BLaER1 (cell line): ENCODE measurements at regions not wholly inside any gene's neighbourhood (a gene's known extent, or its start where the extent isn't known, plus 50 kb on each side); places are given as distances from the start of the nearest gene placed in this dataset.

Source experiments
- H3K27ac ChIP-seq: shearing (Covaris generic); formaldehyde crosslinking; 2 replicates; pipeline ENCODE4 v1.8.1; 2022
- H3K27me3 ChIP-seq: shearing (Covaris generic); formaldehyde crosslinking; 2 replicates; pipeline ENCODE4 v1.8.1; 2022
- H3K36me3 ChIP-seq: shearing (Covaris generic); formaldehyde crosslinking; 2 replicates; pipeline ENCODE4 v1.8.1; 2022
- H3K4me1 ChIP-seq: shearing (Covaris generic); formaldehyde crosslinking; 2 replicates; pipeline ENCODE4 v1.8.1; 2022
- H3K4me2 ChIP-seq: shearing (Covaris generic); formaldehyde crosslinking; 2 replicates; pipeline ENCODE4 v1.8.1; 2022
- H3K4me3 ChIP-seq: shearing (Covaris generic); formaldehyde crosslinking; 2 replicates; pipeline ENCODE4 v1.8.1; 2022
- H3K9ac ChIP-seq: shearing (Covaris generic); formaldehyde crosslinking; 2 replicates; pipeline ENCODE4 v1.8.1; 2022
- H3K9me3 ChIP-seq: shearing (Covaris generic); formaldehyde crosslinking; 2 replicates; pipeline ENCODE4 v1.8.1; 2022
- H4K20me1 ChIP-seq: shearing (Covaris generic); formaldehyde crosslinking; 2 replicates; pipeline ENCODE4 v1.8.1; 2022
- Cebpa-rat ChIP-seq: shearing (Covaris generic); IDR thresholded peaks from 2 replicates; pipeline ENCODE4 v1.8.1; 2022

DNA sequence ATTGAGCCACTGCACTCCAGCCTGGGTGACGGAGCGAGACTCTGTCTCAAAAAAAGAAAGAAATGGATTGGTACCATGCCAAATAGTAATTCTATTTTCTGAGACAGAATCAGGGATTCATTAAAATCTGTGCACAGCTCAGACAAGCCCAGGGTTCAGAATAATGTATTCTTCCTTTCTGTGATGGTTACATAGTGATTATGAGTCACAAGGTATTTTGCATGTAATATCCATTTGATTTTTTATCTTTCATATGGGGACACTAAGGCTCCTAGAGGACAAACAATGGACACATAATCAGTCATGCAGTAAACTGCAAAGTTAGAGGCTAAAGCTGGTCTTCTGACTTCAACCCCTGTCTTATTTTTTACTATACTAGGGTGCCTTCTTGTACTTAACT lies 156.8 kb upstream of the COL8A1 start:
- H3K36me3 ChIP-seq, result no peaks in the 10 kb centered on the region
- H3K27ac ChIP-seq, result no peak overlapping the region

DNA sequence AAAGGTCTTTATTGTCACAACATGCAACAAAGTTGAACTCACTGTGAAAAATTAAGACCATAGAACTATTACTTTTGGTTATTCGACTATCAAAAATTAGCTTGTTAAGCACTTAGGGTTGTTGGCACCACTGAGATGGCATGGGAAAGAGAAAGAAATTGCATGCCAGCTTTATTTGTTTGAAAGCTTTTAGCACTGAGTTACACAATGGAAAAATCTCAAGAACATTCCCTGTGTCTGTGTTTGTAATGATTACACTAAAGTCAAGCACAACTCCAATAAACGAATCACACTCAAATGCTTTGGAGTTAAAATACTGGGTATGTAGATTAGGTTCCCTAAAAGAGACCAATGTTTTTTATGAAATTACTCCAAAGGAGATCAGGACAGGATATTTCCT lies 158.6 kb upstream of the COL8A1 start:
- Histone ChIP-seq H3K4me1 (peaks cover 12% of the 10 kb centered on the region), H3K9ac (no peak overlapping the region), H3K27ac (no peak overlapping the region), H3K27me3 (no peaks in the 10 kb centered on the region), H3K4me3 (no peak overlapping the region), H3K9me3 (peaks cover 8% of the 10 kb centered on the region; the same call in 1 of the 2 replicates), H3K4me2 (no peak overlapping the region), H4K20me1 (no peaks in the 10 kb centered on the region), H3K36me3 (no peaks in the 10 kb centered on the region)
- no peak for TF ChIP-seq Cebpa-rat

More for the DNA sequence above, 156.8 kb upstream of the COL8A1 start:
- no peak overlapping the region for H3K4me3 ChIP-seq
- H3K9ac ChIP-seq, result no peak overlapping the region
- no peak overlapping the region for H3K4me2 ChIP-seq
- no peak for TF ChIP-seq Cebpa-rat
- H4K20me1 ChIP-seq, result no peaks in the 10 kb centered on the region
- peaks cover 29% of the 10 kb centered on the region for H3K4me1 ChIP-seq
- H3K9me3 ChIP-seq, result peaks cover 15% of the 10 kb centered on the region
- no peaks in the 10 kb centered on the region for H3K27me3 ChIP-seq

DNA sequence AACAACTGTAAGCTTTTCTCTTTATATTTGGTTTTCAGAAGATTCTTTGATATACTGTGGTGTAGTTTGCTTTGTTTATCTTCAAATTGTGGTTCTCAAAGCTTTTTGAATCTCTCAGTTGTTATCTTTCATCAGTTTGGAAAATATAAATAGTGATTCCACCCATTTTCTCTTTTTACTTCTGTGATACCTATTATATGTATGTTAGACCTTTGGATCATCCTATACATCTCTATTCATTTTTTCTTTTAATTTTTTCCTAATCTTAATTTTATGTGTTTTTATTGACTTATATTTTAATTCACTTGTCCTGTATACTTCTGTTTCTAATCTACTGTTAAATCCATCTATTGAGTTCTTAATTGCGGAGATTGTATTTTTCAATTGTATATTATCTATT lies 160.7 kb upstream of the COL8A1 start:
- TF ChIP-seq Cebpa-rat, result no peak
- Histone ChIP-seq H3K4me2 (no peak overlapping the region), H4K20me1 (no peaks in the 10 kb centered on the region), H3K4me1 (no peaks in the 10 kb centered on the region), H3K9ac (no peak overlapping the region), H3K27me3 (no peaks in the 10 kb centered on the region), H3K27ac (no peak overlapping the region), H3K4me3 (no peak overlapping the region), H3K36me3 (no peaks in the 10 kb centered on the region), H3K9me3 (peaks cover 8% of the 10 kb centered on the region; the same call in 1 of the 2 replicates)

GRCh38 chr3:99475229-99475628 lies 163.2 kb upstream of the COL8A1 start:
- Histone ChIP-seq H3K27ac (no peak overlapping the region), H3K4me2 (no peak overlapping the region), H3K4me1 (no peaks in the 10 kb centered on the region), H3K27me3 (no peaks in the 10 kb centered on the region), H3K4me3 (no peak overlapping the region), H3K36me3 (no peaks in the 10 kb centered on the region), H3K9ac (no peak overlapping the region), H3K9me3 (peaks cover 8% of the 10 kb centered on the region; the same call in 1 of the 2 replicates), H4K20me1 (no peaks in the 10 kb centered on the region)
- TF ChIP-seq Cebpa-rat, result no peak

DNA sequence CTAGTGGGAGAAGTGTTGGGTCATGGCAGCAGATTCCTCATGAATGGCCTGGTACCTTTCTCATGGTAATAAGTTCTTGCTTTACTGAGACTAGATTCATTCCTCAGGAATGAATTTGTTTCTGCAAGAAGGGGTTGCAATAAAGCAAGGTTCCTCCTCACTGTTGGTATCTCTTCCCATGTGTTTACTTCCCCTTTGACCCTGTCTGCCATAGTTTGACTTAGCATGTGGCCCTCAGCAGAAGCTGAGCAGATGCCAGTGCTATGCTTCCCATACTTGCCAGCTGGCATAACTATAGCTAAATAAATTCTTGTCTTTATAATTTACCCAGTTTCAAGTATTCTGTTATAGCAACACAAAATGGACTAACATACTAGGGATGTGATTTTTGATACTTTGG lies 163.6 kb upstream of the COL8A1 start:
- no peak for TF ChIP-seq Cebpa-rat
- H4K20me1 ChIP-seq, result no peaks in the 10 kb centered on the region
- H3K9ac ChIP-seq, result no peak overlapping the region
- H3K36me3 ChIP-seq, result no peaks in the 10 kb centered on the region
- no peak overlapping the region for H3K4me3 ChIP-seq
- H3K4me1 ChIP-seq, result no peaks in the 10 kb centered on the region
- no peak overlapping the region for H3K4me2 ChIP-seq
- H3K9me3 ChIP-seq, result peaks cover 8% of the 10 kb centered on the region; the same call in 1 of the 2 replicates
- H3K27ac ChIP-seq, result no peak overlapping the region
- no peaks in the 10 kb centered on the region for H3K27me3 ChIP-seq

- Histone ChIP-seq H3K9me3 (peaks cover 2% of the 10 kb centered on the region; the same call in 1 of the 2 replicates), H3K27me3 (no peaks in the 10 kb centered on the region), H3K4me2 (no peak overlapping the region), H3K9ac (no peak overlapping the region), H3K4me1 (no peaks in the 10 kb centered on the region), H3K4me3 (no peak overlapping the region), H4K20me1 (no peaks in the 10 kb centered on the region), H3K36me3 (no peaks in the 10 kb centered on the region), H3K27ac (no peak overlapping the region)
- no peak for TF ChIP-seq Cebpa-rat
Measured at GRCh38 chr3:99473321-99473751, 165.1 kb upstream of the COL8A1 start.

DNA sequence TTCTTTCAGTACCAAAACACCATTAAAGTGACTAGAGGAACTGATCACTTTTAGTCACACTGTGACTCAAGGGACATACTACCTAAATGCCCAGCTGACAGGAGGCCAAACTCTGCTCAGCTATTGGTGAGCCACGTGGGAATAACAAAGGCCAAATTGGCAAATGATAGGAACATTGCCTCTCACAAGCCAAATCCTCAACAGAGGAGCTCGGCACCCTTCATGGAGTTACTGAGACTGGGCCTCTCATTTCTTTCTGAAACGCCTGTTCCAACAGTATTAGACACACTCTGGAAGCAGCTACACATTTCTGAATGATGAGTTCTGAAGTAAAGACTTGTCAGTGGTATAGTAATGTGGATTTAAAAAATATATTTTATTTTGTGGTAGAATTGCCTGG lies 166.0 kb upstream of the COL8A1 start:
- Histone ChIP-seq H3K4me1 (no peaks in the 10 kb centered on the region), H3K4me2 (no peak overlapping the region), H4K20me1 (no peaks in the 10 kb centered on the region), H3K36me3 (no peaks in the 10 kb centered on the region), H3K9me3 (no peaks in the 10 kb centered on the region), H3K4me3 (no peak overlapping the region), H3K9ac (no peak overlapping the region), H3K27me3 (no peaks in the 10 kb centered on the region), H3K27ac (no peak overlapping the region)
- no peak for TF ChIP-seq Cebpa-rat

DNA sequence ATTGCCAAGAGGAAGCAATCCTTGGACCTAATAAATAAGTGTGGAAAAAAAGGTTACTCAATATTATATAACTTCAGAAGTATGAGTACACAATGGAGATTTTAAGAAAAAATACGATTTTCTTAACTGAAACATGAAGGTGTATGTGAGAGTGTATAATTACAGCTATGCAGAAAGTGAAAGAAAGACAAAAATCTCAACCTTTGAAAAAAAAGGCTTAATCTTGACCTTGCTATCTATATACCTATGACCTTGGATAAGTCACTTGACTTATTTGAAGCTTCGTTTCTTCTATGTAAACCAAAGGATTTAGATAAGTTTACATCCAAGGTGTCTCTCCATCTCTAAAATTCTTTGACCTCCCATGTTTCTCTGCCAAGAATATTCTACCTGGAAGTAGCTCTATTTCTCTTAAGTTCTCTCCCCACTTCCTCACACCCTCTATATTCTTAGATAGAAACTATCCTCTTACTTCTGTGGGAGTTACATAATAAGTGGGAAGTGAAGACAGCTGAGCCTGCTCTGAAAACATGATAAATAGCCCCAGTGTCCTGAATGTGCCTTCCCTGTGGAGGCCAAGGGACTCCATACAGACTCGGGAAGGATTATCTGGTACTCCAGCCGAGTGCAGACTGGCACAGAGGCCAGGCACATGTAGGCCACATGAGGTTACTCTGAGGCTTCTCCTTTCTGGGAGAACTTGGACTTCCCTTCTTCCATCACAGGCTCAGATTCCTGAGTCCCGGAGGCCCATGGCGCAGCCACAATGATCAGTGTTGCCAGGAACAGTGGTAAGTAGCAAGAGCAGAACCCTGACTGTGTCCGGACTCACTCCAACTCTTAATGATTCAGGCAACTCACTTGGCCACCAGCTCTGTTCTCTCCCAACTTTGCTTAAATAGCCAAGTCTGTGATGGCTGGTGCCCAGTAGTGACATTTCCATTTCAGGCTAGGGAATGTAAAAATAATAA lies 166.8 kb upstream of the COL8A1 start:
- TF ChIP-seq Cebpa-rat, result no peak
- no peak overlapping the region for H3K27ac ChIP-seq

GRCh38 chr3:99470841-99471240 lies 167.6 kb upstream of the COL8A1 start:
- H3K36me3 ChIP-seq, result no peaks in the 10 kb centered on the region
- no peak overlapping the region for H3K27ac ChIP-seq
- no peak overlapping the region for H3K9ac ChIP-seq
- H3K9me3 ChIP-seq, result no peaks in the 10 kb centered on the region
- no peaks in the 10 kb centered on the region for H3K4me1 ChIP-seq
- no peak overlapping the region for H3K4me2 ChIP-seq
- no peaks in the 10 kb centered on the region for H4K20me1 ChIP-seq
- no peak for TF ChIP-seq Cebpa-rat
- H3K27me3 ChIP-seq, result no peaks in the 10 kb centered on the region
- no peak overlapping the region for H3K4me3 ChIP-seq

More for the DNA sequence above, 166.8 kb upstream of the COL8A1 start:
- H4K20me1 ChIP-seq, result no peaks in the 10 kb centered on the region
- no peaks in the 10 kb centered on the region for H3K27me3 ChIP-seq
- no peaks in the 10 kb centered on the region for H3K9me3 ChIP-seq
- no peaks in the 10 kb centered on the region for H3K36me3 ChIP-seq
- no peak overlapping the region for H3K4me2 ChIP-seq
- H3K4me3 ChIP-seq, result no peak overlapping the region
- H3K4me1 ChIP-seq, result no peaks in the 10 kb centered on the region
- H3K9ac ChIP-seq, result no peak overlapping the region

- TF ChIP-seq Cebpa-rat, result no peak
Measured at GRCh38 chr3:99468918-99469317, 169.5 kb upstream of the COL8A1 start.

More at GRCh38 chr3:99468918-99469317, 169.5 kb upstream of the COL8A1 start:
- H3K4me2 ChIP-seq, result no peak overlapping the region
- H3K4me3 ChIP-seq, result no peak overlapping the region
- no peaks in the 10 kb centered on the region for H3K27me3 ChIP-seq
- H3K36me3 ChIP-seq, result no peaks in the 10 kb centered on the region
- H3K27ac ChIP-seq, result no peak overlapping the region
- H4K20me1 ChIP-seq, result no peaks in the 10 kb centered on the region
- no peaks in the 10 kb centered on the region for H3K9me3 ChIP-seq
- H3K4me1 ChIP-seq, result no peaks in the 10 kb centered on the region
- H3K9ac ChIP-seq, result no peak overlapping the region
